ENCODE measurements at regions not wholly inside any gene's neighbourhood (a gene's known extent, or its start where the extent isn't known, plus 50 kb on each side); places are given as distances from the start of the nearest gene placed in this dataset.
A peak's percentile ranks its signal among the peaks of the same experiment; 100 is the strongest.

- Histone ChIP-seq H3K9me3 (ENCODE audit: control insufficient read depth, low read depth, low read length) (no peaks in the 10 kb centered on the region), H3K79me2 (ENCODE audit: control insufficient read depth, insufficient read depth, low read length) (no peaks in the 10 kb centered on the region), H3K9ac (ENCODE audit: control insufficient read depth, extremely low read depth, insufficient read depth, low read length) (no peak overlapping the region), H3K9me1 (ENCODE audit: control insufficient read depth, extremely low read depth, insufficient read depth, low read length) (no peaks in the 10 kb centered on the region), H3K27me3 (ENCODE audit: control insufficient read depth, extremely low read depth, insufficient read depth, low read length) (peaks cover 10% of the 10 kb centered on the region), H4K20me1 (ENCODE audit: control insufficient read depth, extremely low read depth, insufficient read depth, low read length) (no peaks in the 10 kb centered on the region), H3K4me1 (ENCODE audit: control insufficient read depth, extremely low read depth, insufficient read depth, low read length) (peaks cover 5% of the 10 kb centered on the region), H3K36me3 (ENCODE audit: control insufficient read depth in 2 of 2, extremely low read depth in 1 of 2, insufficient read depth in 2 of 2, low read length in 2 of 2) (no peaks in the 10 kb centered on the region), H3K4me2 (ENCODE audit: control insufficient read depth, extremely low read depth, insufficient read depth, low read depth, low read length) (no peak overlapping the region), H3K4me3 (ENCODE audit: control insufficient read depth in 2 of 3, extremely low read depth in 1 of 3, insufficient read depth in 2 of 3, low read depth in 1 of 3, low read length in 3 of 3) (no peak overlapping the region), H2AFZ (ENCODE audit: control insufficient read depth, low read length) (no peak overlapping the region), H3K27ac (ENCODE audit: control insufficient read depth, insufficient read depth, low read length) (no peak overlapping the region)
- dilution Hi-C loops (cut with MboI; ENCODE audit: extremely low pct_ligation_motif_present, low sequenced_read_pairs), result no loop called here
- FAIRE-seq, result no peak
- DNase-seq (ENCODE audit: low read depth, low spot score), result no peak
- TF ChIP-seq EZH2 (IDR thresholded peaks at IDR 0.05; ENCODE audit: low read length) (no peak), CTCF (optimal IDR thresholded peaks at IDR 0.05 in 1 of 3, IDR thresholded peaks at IDR 0.05 in 1 of 3, conservative IDR thresholded peaks at IDR 0.05 in 1 of 3; ENCODE audit: extremely low read depth in 1 of 3, insufficient read depth in 2 of 3, low read length in 3 of 3) (no peak)
Observed at GRCh38 chr22:27616033-27616432, 185.5 kb downstream of the MN1 start.

GRCh38 chr22:27617214-27617881 is 184.2 kb downstream of the MN1 start:
- Histone ChIP-seq H3K4me1 (ENCODE audit: control insufficient read depth, extremely low read depth, insufficient read depth, low read length) (peaks cover 5% of the 10 kb centered on the region), H3K79me2 (ENCODE audit: control insufficient read depth, insufficient read depth, low read length) (no peaks in the 10 kb centered on the region), H3K9ac (ENCODE audit: control insufficient read depth, extremely low read depth, insufficient read depth, low read length) (no peak overlapping the region), H3K27ac (ENCODE audit: control insufficient read depth, insufficient read depth, low read length) (no peak overlapping the region), H3K27me3 (ENCODE audit: control insufficient read depth, extremely low read depth, insufficient read depth, low read length) (peaks cover 10% of the 10 kb centered on the region), H3K36me3 (ENCODE audit: control insufficient read depth in 2 of 2, extremely low read depth in 1 of 2, insufficient read depth in 2 of 2, low read length in 2 of 2) (no peaks in the 10 kb centered on the region), H3K4me2 (ENCODE audit: control insufficient read depth, extremely low read depth, insufficient read depth, low read depth, low read length) (no peak overlapping the region), H3K4me3 (ENCODE audit: control insufficient read depth in 2 of 3, extremely low read depth in 1 of 3, insufficient read depth in 2 of 3, low read depth in 1 of 3, low read length in 3 of 3) (no peak overlapping the region), H2AFZ (ENCODE audit: control insufficient read depth, low read length) (no peak overlapping the region), H4K20me1 (ENCODE audit: control insufficient read depth, extremely low read depth, insufficient read depth, low read length) (no peaks in the 10 kb centered on the region), H3K9me3 (ENCODE audit: control insufficient read depth, low read depth, low read length) (no peaks in the 10 kb centered on the region), H3K9me1 (ENCODE audit: control insufficient read depth, extremely low read depth, insufficient read depth, low read length) (no peaks in the 10 kb centered on the region)
- peak in 2 of 3 experiments; percentile 21 to 53 for TF ChIP-seq CTCF (optimal IDR thresholded peaks at IDR 0.05 in 1 of 3, IDR thresholded peaks at IDR 0.05 in 1 of 3, conservative IDR thresholded peaks at IDR 0.05 in 1 of 3; ENCODE audit: extremely low read depth in 1 of 3, insufficient read depth in 2 of 3, low read length in 3 of 3)
- no peak for TF ChIP-seq EZH2 (IDR thresholded peaks at IDR 0.05; ENCODE audit: low read length)
- no peak for DNase-seq (ENCODE audit: low read depth, low spot score)
- dilution Hi-C loops (cut with MboI; ENCODE audit: extremely low pct_ligation_motif_present, low sequenced_read_pairs), result no loop called here
- FAIRE-seq, result no peak

All from keratinocyte (primary cell).